HCT116 (cell line): ENCODE measurements at regions not wholly inside any gene's neighbourhood (a gene's known extent, or its start where the extent isn't known, plus 50 kb on each side); places are given as distances from the start of the nearest gene placed in this dataset.

Experiments used
- ATAC-seq: fragments of 200-7000 bp; cut with Tn5 transposase; 2 replicates; pipeline ENCODE4 v1.9.1; 2020; ENCODE audit warnings: mild to moderate bottlenecking, moderate library complexity
- BruUV-seq: library from RNA; stranded (reverse); fragments of 400-500 nt; replicated peaks from 2 replicates; lab custom pipeline; 2021; lab: Mats Ljungman, UMichigan
- CTCF ChIA-PET: fragments of 300-600 bp; sonication (Branson Sonifier 250); formaldehyde crosslinking; loops from one replicate; lab custom pipeline; 2021; ENCODE audit warnings: antibody characterized with exemption; lab: Charles Lee
- POLR2A ChIA-PET: fragments of 300-600, 350-600 bp; sonication (Branson Sonifier 250); formaldehyde crosslinking; loops from one replicate; lab custom pipeline; 2021; ENCODE audit warnings: antibody characterized with exemption; lab: Charles Lee
- RAD21 ChIA-PET, 2 experiments: fragments of 300-600 bp; sonication (Branson Sonifier 250); formaldehyde crosslinking; loops; one replicate each; lab custom pipeline; 2023; ENCODE audit warnings: low total read pairs in 2 of 2; ENCODE audit not compliant: uncharacterized antibody in 2 of 2, unreplicated experiment in 2 of 2, low non-redundant PET in 1 of 2; lab: Charles Lee
- DNase-seq: peaks from one replicate; pipeline ENCODE4 v3.0.0-alpha.2; 2010; ENCODE audit warnings: low read depth, low spot score
- H2AFZ ChIP-seq: fragments of 200-600 bp; shearing (Covaris generic), sonication (generic); 2 replicates; pipeline ENCODE4 v1.6.1; 2017; ENCODE audit warnings: low read depth, mixed run types, mixed read lengths, antibody characterized with exemption, low read length; ENCODE audit not compliant: poor library complexity, severe bottlenecking
- H3K27ac ChIP-seq: 2 replicates; pipeline ENCODE4 v1.5.1; 2012; ENCODE audit warnings: low read depth, low read length
- H3K27me3 ChIP-seq: fragments of 200-600 bp; sonication (generic); 2 replicates; pipeline ENCODE4 v1.6.1; 2016; ENCODE audit warnings: mixed run types, low read length, mixed read lengths; ENCODE audit not compliant: insufficient read depth
- H3K36me3 ChIP-seq, 2 experiments: fragments of 200-500 bp in 1 of 2; fragments of 200-600 bp in 1 of 2; sonication (Bioruptor generic) in 1 of 2; sonication (generic) in 1 of 2; 2 replicates each; pipeline versions ENCODE4 v1.5.1 to v1.6.1; 2014 to 2016; ENCODE audit warnings: low read length in 2 of 2, inconsistent platforms in 1 of 2, mixed read lengths in 1 of 2, mixed run types in 1 of 2; ENCODE audit not compliant: insufficient read depth in 2 of 2, control insufficient read depth in 1 of 2
- H3K4me1 ChIP-seq, 2 experiments: fragments of 200-600 bp in 1 of 2; sonication (generic) in 1 of 2; 2 replicates each; pipeline versions ENCODE4 v1.5.1 to v1.6.1; 2012 to 2017; ENCODE audit warnings: low read length in 2 of 2, inconsistent platforms in 1 of 2, mild to moderate bottlenecking in 1 of 2, mixed read lengths in 1 of 2, mixed run types in 1 of 2, moderate library complexity in 1 of 2; ENCODE audit not compliant: insufficient read depth in 2 of 2, control insufficient read depth in 1 of 2
- H3K4me2 ChIP-seq: fragments of 200-600 bp; sonication (generic); 2 replicates; pipeline ENCODE4 v1.6.1; 2017; ENCODE audit warnings: mixed run types, low read length, mixed read lengths
- H3K4me3 ChIP-seq, 2 experiments: fragments of 200-600 bp in 1 of 2; sonication (generic) in 1 of 2; replicated peaks in 1 of 2; 2 replicates each; pipeline ENCODE4 v1.5.1; 2011 to 2016; ENCODE audit warnings: low read length in 2 of 2, control low read depth in 1 of 2, low read depth in 1 of 2, mild to moderate bottlenecking in 1 of 2, mixed read lengths in 1 of 2, mixed run types in 1 of 2
- H3K79me2 ChIP-seq: fragments of 200-600 bp; sonication (generic); 2 replicates; pipeline ENCODE4 v1.6.1; 2017; ENCODE audit warnings: mild to moderate bottlenecking, mixed run types, low read length, moderate library complexity, mixed read lengths; ENCODE audit not compliant: insufficient read depth
- H3K9ac ChIP-seq: fragments of 200-600 bp; sonication (generic); 2 replicates; pipeline ENCODE4 v1.6.1; 2016; ENCODE audit warnings: low read length, mixed read lengths
- H3K9me2 ChIP-seq: fragments of 200-600 bp; sonication (generic), shearing (Covaris generic); 2 replicates; pipeline ENCODE4 v1.6.1; 2017; ENCODE audit warnings: mixed run types, mild to moderate bottlenecking, moderate library complexity; ENCODE audit not compliant: insufficient read depth
- H3K9me3 ChIP-seq, 2 experiments: fragments of 200-500 bp in 1 of 2; fragments of 200-600 bp in 1 of 2; sonication (Bioruptor generic) in 1 of 2; sonication (generic) in 1 of 2; 2 replicates each; pipeline ENCODE4 v1.6.1; 2014 to 2017; ENCODE audit warnings: low read length in 2 of 2, mixed read lengths in 2 of 2, inconsistent platforms in 1 of 2, low read depth in 1 of 2, mild to moderate bottlenecking in 1 of 2, mixed run types in 1 of 2, moderate library complexity in 1 of 2; ENCODE audit not compliant: control insufficient read depth in 1 of 2, insufficient read depth in 1 of 2
- H4K20me1 ChIP-seq: fragments of 200-600 bp; sonication (generic), shearing (Covaris generic); 2 replicates; pipeline ENCODE4 v1.6.1; 2017; ENCODE audit warnings: mixed run types, mild to moderate bottlenecking, moderate library complexity; ENCODE audit not compliant: insufficient read depth
- CBX3 ChIP-seq: IDR thresholded peaks from 2 replicates; pipeline ENCODE4 v1.6.1; 2012; ENCODE audit warnings: low read depth
- CEBPB ChIP-seq: IDR thresholded peaks from 2 replicates; pipeline ENCODE4 v1.6.1; 2012; ENCODE audit warnings: low read depth
- EGR1 ChIP-seq: IDR thresholded peaks from 2 replicates; pipeline ENCODE4 v1.6.1; 2012; ENCODE audit warnings: low read depth
- ELF1 ChIP-seq: IDR thresholded peaks from 2 replicates; pipeline ENCODE4 v1.6.1; 2012; ENCODE audit warnings: low read depth, borderline replicate concordance
- JUND ChIP-seq: IDR thresholded peaks from 2 replicates; pipeline ENCODE4 v1.6.1; 2012
- POLR2AphosphoS5 ChIP-seq: IDR thresholded peaks from 2 replicates; pipeline ENCODE4 v1.6.1; 2011; ENCODE audit warnings: mild to moderate bottlenecking, low read depth, low read length, moderate library complexity
- SIN3A ChIP-seq: IDR thresholded peaks from 2 replicates; pipeline ENCODE4 v1.6.1; 2012; ENCODE audit warnings: low read depth
- ZFX ChIP-seq: fragments of 450-650 bp; IDR thresholded peaks from 2 replicates; pipeline ENCODE4 v1.6.1; 2017
- intact Hi-C: fragments of 100-400 bp; cut with micrococcal nuclease; formaldehyde crosslinking; loops from 2 replicates; pipeline ENCODE4 v1.10.0; 2022
- TF ChIP-seq, protein P1 (sequence below): IDR thresholded peaks from 2 replicates; pipeline ENCODE4 v1.6.1; 2012
- TF ChIP-seq, protein P2 (sequence below), 3 experiments: fragments of 200-600 bp in 1 of 3; sonication (generic) in 1 of 3; IDR thresholded peaks in 2 of 3; conservative IDR thresholded peaks in 1 of 3; 2 replicates each; pipeline ENCODE4 v1.5.1; 2012 to 2017; ENCODE audit warnings: low read depth in 2 of 3, low read length in 2 of 3, antibody characterized with exemption in 1 of 3, borderline replicate concordance in 1 of 3, control low read depth in 1 of 3, mild to moderate bottlenecking in 1 of 3, mixed read lengths in 1 of 3, mixed run types in 1 of 3, moderate library complexity in 1 of 3; ENCODE audit not compliant: insufficient read depth in 1 of 3
- TF ChIP-seq, protein P3 (sequence below): IDR thresholded peaks from 2 replicates; pipeline ENCODE4 v1.6.1; 2011; ENCODE audit warnings: mild to moderate bottlenecking, low read length, moderate library complexity; ENCODE audit not compliant: insufficient replicate concordance; ENCODE audit errors: extremely low read depth

DNA sequence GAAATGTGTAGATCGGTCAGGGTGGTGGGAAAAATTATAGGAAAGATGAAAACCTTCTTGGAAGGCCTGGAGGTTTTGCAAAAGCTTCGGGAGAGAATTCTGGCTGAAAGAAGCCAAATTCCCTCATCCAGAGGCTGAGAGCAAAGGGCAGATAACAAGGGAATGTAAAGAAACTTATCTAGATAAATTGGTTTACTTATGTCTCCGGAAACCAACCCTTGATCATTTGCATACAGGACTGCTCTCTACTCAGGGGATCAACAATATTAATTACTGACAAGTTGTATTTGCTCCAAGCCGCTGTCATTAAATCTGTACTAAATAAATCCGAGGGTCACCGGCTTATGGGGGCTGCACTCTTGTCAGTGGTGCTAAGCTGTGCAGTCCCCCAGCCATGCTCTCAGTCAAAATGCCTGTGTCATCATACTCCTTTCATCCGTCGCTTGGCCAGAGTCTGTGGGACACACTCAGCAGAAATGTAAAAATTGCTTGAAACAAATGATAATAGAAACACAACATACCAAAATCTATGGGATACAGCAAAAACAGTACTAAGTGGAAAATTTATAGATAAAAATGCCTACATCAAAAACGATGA is 715.7 kb downstream of the KCTD8 start:
- intact Hi-C loops, result no loop called here
- no peaks in the 10 kb centered on the region for H3K4me1 ChIP-seq
- no peaks in the 10 kb centered on the region for H3K9me2 ChIP-seq
- no peak overlapping the region for H3K27ac ChIP-seq
- no peaks in the 10 kb centered on the region for H3K79me2 ChIP-seq
- H4K20me1 ChIP-seq, result no peaks in the 10 kb centered on the region
- H2AFZ ChIP-seq, result no peak overlapping the region
- CTCF ChIA-PET, result no interaction called here
- TF ChIP-seq, protein P1, sequence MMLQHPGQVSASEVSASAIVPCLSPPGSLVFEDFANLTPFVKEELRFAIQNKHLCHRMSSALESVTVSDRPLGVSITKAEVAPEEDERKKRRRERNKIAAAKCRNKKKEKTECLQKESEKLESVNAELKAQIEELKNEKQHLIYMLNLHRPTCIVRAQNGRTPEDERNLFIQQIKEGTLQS, result no peak
- TF ChIP-seq, protein P2, sequence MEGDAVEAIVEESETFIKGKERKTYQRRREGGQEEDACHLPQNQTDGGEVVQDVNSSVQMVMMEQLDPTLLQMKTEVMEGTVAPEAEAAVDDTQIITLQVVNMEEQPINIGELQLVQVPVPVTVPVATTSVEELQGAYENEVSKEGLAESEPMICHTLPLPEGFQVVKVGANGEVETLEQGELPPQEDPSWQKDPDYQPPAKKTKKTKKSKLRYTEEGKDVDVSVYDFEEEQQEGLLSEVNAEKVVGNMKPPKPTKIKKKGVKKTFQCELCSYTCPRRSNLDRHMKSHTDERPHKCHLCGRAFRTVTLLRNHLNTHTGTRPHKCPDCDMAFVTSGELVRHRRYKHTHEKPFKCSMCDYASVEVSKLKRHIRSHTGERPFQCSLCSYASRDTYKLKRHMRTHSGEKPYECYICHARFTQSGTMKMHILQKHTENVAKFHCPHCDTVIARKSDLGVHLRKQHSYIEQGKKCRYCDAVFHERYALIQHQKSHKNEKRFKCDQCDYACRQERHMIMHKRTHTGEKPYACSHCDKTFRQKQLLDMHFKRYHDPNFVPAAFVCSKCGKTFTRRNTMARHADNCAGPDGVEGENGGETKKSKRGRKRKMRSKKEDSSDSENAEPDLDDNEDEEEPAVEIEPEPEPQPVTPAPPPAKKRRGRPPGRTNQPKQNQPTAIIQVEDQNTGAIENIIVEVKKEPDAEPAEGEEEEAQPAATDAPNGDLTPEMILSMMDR (IDR thresholded peaks at IDR 0.05 in 2 of 3, conservative IDR thresholded peaks at IDR 0.05 in 1 of 3; ENCODE audit: borderline replicate concordance in 1 of 3, insufficient read depth in 1 of 3, low read depth in 2 of 3, low read length in 2 of 3), result no peak
- TF ChIP-seq ELF1 (no peak), SIN3A (no peak), CEBPB (no peak), CBX3 (no peak), EGR1 (no peak), ZFX (no peak), JUND (no peak), POLR2AphosphoS5 (no peak)
- TF ChIP-seq, protein P3, sequence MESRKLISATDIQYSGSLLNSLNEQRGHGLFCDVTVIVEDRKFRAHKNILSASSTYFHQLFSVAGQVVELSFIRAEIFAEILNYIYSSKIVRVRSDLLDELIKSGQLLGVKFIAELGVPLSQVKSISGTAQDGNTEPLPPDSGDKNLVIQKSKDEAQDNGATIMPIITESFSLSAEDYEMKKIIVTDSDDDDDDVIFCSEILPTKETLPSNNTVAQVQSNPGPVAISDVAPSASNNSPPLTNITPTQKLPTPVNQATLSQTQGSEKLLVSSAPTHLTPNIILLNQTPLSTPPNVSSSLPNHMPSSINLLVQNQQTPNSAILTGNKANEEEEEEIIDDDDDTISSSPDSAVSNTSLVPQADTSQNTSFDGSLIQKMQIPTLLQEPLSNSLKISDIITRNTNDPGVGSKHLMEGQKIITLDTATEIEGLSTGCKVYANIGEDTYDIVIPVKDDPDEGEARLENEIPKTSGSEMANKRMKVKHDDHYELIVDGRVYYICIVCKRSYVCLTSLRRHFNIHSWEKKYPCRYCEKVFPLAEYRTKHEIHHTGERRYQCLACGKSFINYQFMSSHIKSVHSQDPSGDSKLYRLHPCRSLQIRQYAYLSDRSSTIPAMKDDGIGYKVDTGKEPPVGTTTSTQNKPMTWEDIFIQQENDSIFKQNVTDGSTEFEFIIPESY, result no peak
- TF ChIP-seq, all 23 proteins: peak for 0
- no peaks in the 10 kb centered on the region for H3K36me3 ChIP-seq
- DNase-seq, result no peak
- no peak overlapping the region for H3K9ac ChIP-seq
- ATAC-seq, result no peak
- no peak overlapping the region for H3K4me2 ChIP-seq
- no peak overlapping the region for H3K4me3 ChIP-seq
- RAD21 ChIA-PET, result no interaction called here
- POLR2A ChIA-PET, result no interaction called here
- no TSS peak for BruUV-seq
- H3K9me3 ChIP-seq, result peaks cover 8 to 40% of the 10 kb centered on the region in 2 experiments; a peak in 3 of 4 replicates
- no peaks in the 10 kb centered on the region for H3K27me3 ChIP-seq
